HG02885 (cell line): ENCODE measurements at regions not wholly inside any gene's neighbourhood (a gene's known extent, or its start where the extent isn't known, plus 50 kb on each side); places are given as distances from the start of the nearest gene placed in this dataset.

Source experiments
- ATAC-seq: cut with Tn5 transposase; IDR thresholded peaks from one replicate; pipeline ENCODE4 v1.9.1; 2021; ENCODE audit warnings: mild to moderate bottlenecking; ENCODE audit not compliant: unreplicated experiment, poor library complexity

GRCh38 chr13:112124141-112124540 lies 57.2 kb downstream of the SOX1 start:
- no peak for ATAC-seq

DNA sequence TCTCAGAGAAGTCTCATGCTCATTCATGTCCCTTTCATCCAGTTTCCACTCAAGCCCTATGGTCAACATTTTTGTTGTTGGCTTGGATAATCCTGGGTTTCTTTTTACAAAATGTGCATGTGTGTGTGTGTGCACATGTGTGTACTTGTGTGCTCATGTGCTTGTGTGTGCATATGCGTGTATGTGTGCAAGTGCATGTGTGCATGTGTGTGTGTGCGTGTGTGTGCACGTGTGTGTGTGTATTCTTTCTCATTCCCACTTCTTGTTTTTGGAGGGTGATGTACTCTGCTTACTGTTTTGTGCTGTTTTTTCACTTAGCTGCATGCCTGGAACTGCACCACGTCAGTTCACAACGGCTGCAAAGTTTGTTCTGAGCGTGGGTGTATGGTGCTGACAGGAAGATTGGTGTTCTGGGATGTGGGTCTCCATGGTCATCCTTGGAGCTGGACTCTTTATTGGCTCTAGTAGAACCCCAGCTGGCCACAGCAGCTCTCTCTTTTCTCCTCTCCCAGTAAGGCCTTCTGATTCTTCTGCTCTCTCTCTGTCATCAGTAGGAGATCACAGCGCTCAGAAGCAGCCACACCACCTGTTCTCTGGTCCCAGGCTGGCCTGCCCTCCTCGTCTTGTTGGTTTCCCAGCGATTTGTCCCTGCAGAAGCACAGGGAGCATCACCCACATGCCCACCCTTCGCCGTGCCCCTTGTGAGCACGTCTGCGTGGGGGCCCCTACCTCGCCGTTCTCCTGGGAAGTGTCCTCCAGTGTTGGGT lies 60.8 kb downstream of the SOX1 start:
- no peak for ATAC-seq

DNA sequence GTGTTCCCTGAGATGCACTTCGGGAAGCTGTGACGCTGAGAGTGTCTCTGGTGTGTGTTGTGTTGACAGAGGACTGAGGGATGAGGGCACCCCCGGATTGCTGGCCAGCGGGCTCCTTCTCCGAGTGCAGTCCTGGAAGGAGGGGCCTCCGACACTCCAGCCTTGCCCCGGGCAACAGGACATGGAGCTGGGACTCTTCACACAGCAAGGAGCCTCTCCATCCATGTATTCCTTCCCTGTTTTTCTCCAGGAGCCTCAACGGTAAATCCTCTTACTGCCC lies 61.3 kb downstream of the SOX1 start:
- no peak for ATAC-seq

DNA sequence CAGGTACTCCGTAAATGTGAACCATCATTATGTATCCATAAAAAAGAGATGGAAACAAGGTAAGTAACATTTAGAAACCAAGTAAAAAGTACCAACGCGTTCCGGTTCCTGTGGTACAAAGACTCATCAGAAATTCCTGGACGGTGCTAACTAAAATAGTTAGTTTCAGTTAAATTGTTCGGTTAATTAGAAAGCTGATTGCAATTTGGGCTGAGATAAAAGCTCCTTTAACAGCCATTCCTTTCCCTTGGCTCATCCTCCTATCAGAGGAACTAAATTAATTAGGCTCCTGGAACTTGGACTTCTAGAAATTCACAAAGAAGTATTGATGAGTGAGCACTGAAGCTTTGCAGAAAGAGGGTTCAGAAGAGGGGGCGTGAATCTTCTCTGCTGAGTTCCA lies 63.5 kb downstream of the SOX1 start:
- no peak for ATAC-seq

GRCh38 chr13:112131081-112131712 lies 64.2 kb downstream of the SOX1 start:
- no peak for ATAC-seq

- ATAC-seq: no peak
Measured at GRCh38 chr13:112131713-112132113, 64.8 kb downstream of the SOX1 start.

DNA sequence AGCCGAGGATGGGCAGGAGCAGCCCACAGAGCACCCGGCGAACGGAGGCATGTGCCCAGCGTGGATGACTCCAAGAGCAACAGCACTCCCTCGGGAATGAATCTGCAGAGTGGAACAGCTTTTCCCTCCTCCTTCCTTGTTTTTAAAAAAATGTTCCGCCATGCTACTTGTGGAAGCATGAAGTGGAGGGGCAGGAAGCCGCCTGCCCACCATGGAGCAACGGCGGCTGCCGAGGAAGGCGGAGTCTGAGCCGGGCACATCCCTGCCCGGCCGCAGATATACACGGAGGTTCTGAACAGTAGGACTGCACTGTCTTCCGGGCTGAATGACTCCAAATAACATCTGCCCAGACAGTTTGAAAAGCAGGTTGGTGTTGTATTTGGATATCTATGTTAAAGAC lies 65.2 kb downstream of the SOX1 start:
- no peak for ATAC-seq

DNA sequence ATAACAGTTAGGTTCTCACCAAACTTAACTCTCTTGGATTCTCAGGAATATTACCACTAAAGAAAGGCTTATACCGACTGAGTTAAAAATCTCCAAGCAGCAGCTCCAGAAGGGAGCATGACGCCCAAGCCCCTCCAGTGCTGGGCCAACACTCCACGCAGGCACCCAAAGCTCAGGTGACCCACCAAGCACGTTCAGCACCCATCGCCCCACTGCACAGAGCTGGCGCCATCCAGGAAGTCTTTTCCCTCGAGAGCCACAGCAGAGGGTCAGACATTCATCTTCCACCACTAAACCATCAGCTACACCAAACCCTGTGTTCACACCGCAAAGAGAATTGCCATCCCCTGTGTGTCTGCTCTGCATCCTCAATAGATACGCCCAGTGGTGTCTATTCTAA lies 65.7 kb downstream of the SOX1 start:
- no peak for ATAC-seq

GRCh38 chr13:112133499-112134390 lies 66.8 kb downstream of the SOX1 start:
- ATAC-seq: no peak

DNA sequence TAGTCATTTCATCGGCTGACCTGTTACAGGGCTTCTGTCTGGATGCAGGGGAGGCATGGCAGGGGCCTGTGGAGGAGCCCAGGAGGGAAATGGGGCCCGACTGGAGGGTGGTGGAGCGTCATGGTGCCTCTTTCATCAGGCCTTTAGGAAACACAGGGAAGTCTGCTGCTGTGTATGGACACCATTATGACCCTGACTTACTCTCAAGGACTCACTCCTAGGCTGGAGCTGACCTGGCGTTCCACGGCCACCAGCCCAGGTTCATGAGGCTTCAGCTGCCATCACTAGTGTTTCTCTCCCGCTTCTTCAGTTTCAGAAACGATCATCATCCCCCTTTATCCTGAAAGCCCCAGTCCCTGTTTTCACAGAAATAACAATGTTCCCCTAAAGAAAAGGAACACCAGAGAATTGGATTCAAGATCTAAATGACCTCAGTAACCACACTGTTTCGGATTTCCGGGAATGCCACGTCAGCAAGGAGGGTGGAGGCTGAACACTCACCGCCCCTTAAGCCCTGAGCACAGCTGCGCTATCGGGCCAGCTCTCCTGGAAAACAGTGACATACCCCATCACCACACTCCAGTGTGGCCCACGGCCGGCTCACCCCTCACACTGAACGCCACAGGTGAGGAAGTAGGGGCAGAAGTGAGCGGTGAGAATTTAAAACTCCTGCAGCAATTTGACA lies 67.6 kb downstream of the SOX1 start:
- ATAC-seq: no peak

GRCh38 chr13:112136095-112136494 lies 69.1 kb downstream of the SOX1 start:
- ATAC-seq: no peak

GRCh38 chr13:112137144-112137543 lies 70.2 kb downstream of the SOX1 start:
- ATAC-seq: no peak

DNA sequence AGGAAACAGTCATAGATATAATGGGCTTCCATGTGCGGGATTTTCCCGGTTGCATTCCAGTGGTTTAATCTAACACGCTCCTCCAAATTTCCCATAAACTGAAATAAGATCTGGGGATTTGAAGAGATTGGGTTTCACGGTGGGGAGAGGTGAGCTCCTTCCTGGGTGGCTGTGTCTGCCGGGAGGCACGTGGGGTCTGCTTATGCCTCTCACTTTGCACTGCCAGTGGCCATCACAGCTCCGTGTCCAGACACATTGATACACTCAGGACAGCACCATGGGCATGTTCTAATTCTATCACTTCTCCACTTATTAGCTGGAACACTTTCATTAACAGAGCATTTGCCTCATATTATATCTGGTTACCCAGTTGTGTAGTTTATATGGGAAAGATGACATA lies 73.4 kb downstream of the SOX1 start:
- no peak for ATAC-seq

DNA sequence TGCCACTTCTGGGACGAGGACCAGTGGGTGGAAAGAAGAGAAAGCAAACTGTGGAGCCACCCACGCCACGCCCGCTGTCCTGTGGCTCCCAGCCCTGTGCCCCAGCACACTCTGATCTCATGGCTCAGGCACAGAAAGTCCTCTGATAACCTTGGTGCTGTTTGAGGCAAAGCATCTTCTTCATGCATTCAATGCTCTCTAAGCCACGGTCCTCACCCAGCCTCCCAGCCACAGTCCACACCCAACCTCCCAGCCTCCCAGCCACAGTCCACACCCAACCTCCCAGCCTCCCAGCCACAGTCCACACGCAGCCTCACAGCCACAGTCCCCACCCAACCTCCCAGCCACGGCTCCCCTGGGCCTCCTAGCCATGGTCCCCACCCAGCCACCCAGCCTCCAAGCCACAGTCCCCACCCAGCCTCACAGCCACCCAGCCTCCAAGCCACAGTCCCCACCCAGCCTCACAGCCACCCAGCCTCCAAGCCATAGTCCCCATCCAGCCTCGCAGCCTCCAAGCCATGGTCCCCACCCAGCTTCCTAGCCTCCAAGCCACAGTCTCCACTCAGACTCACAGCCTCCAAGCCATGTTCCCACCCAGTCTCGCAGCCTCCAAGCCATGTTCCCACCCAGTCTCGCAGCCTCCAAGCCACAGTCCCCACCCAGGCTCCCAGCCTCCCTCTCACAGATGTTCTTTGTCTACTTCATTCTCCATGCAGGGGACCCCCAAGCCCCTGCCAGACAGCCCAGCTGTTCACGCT lies 74.9 kb downstream of the SOX1 start:
- ATAC-seq: no peak

DNA sequence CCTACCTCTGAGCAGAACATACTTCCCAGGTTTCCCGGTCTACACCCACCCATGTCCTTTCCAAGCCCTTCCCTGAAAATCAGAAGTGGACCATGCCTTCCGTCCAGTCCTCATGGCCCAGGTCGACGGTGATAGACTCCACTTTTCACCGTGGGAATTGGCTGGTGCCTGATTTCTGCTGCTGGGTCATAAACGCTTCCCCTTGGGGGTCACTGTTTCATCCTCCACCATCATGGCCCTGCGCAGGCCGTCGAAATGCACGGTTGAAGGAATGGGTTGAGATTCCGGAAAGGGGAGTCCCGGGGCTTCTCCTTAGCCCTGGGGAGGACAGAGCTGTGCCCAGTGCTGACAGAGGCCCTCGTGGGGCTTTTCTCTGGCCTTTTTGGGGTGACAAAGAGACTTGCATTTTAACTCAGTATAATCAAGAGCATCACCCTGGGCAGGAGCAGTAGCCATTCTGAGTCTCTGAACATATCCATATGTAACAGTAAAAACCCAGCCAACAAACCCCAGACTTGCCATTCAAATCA lies 75.5 kb downstream of the SOX1 start:
- no peak for ATAC-seq

- ATAC-seq: no peak
Measured at GRCh38 chr13:112143046-112143752, 76.2 kb downstream of the SOX1 start.

GRCh38 chr13:112143753-112144615 lies 77.0 kb downstream of the SOX1 start:
- no peak for ATAC-seq
